SKM-1 (cell line): ENCODE measurements at regions not wholly inside any gene's neighbourhood (a gene's known extent, or its start where the extent isn't known, plus 50 kb on each side); places are given as distances from the start of the nearest gene placed in this dataset.
"Not testable (repeated sequence)": the region's sequence is repeated elsewhere in the genome, so short reads cannot be mapped to it uniquely, and the experiment has no call there.

ENCODE experiments used
- DNase-seq: peaks from one replicate; lab custom pipeline; 2025; ENCODE audit not compliant: unreplicated experiment; lab: John Stamatoyannopoulos, UW

DNA sequence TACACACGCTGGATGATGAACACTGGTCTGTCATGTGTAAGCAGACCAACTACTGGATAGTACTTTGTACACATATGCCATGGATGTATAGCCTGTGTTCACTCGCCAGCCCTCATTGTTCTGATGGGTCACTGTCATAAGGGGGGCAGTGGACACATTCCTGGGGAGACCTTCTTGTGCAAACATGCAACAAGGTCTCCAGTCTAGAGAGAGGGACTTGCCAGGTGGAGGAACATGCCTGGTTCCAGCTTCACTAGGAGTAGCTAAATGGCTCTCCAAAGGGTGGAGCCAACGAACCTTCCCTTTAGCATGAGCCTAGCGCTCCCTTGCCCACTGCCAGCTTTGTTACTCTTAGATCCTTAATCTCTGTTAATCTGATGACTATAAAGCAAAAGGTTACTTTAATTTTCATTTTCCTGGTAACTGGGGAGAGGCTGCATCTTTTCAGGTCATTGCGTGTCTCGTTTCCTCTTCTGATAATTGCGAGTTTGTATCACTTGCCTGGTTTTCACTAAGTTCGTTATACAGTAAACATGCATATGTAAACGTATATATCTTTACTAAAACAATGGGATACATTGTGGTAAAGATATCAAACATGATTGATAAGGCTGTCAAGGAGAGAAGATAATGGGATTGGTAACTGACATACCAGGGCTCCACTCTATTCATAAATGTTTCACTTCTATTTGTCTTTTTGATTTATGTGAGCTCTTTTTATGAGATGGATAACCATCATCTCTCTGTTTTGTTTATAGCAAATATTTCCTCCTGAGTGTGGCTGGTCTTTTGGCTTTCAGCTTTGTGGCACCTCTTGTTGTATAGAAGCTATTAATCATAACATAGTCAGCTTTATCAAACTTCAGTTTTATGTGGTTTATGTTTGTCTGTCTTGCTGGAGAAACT, 235.2 kb upstream of the SGCG start:
- DNase-seq, result no peak

DNA sequence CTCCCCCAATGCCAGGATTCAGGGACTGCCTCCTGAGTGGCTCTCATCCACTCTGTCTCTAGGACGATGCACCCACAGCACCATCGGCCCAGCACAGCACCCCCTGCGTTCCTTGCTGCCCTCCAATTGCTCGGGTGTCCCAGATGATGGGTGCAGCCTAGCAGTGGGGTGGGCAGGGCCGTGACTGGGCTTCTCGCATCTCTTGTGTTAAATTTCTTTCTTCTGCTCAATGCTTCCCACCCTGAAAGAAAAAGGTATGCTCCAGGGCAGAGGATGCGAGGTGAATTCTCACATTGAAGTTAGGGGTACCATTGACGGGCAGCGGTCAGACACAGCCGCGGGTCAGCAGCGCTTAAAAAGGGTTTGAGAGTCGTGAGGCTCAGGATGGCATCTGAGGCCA, 232.4 kb upstream of the SGCG start:
- DNase-seq, result no peak

DNA sequence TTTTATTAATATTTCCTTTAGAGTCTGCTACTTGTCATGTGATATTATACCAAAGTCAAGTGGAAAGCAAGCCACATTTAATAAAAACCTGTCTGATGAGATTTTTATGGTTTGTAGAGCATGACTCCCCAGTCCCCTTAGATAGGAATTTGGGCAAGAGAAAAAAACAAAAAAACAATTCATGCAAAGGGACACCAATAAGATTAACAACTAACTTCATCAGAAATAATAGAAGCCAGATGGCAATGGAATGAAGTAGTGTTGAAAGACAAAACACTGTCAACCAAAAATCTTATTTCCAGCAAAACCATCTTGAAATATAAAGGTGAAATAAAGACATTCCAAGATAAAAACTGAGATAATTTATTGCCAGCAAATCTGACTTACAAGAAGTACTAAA, 228.8 kb upstream of the SGCG start:
- not testable (repeated sequence) for DNase-seq

DNA sequence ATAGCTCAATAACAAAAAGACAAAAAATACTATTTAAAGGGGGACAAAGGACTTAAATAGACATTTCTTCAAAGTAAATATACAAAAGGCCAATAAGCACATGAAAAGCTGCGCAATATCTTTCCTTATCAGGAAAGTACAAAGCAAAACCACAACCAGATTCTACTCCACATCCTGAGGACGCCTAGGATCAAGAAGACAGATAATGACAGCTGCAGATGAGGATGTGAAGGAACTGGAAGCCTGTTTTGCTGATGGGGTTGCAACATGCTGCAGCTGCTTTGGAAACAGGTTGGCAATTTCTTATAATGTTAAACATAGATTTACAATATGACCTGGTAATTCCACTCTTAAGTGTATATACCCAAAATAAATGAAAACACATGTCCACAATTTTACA, 225.6 kb upstream of the SGCG start:
- not testable (repeated sequence) for DNase-seq

DNA sequence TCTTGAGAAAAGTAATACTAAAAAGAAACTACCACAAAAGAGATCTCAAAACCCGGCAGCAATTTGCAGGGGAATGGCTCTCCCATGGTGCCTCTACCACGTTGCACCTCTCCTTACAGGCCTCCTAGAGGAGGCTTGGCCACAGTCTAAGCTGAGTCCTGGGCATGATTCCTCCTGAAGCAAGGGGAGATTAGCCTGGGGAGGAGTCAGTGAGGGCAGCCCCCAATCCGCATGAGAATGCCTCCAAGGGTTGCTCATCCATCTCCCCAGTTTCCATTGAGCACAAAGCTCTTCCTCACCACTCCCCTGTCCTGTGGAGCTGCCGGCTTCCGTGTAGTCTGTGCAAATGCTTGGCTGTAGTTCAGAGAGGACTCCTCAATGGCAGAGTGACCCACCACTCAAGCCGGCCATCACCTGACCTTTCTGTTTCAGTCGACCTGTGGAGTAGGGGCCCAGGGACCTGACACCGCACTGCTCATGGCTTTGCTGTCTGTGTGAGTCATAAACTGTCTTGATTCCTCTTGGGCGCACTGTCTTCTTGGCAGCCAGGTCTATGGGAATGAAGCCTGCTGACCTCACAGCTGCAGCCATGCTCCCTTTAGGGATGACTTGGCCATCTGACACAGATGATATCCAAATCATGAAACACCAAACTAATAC, 224.2 kb upstream of the SGCG start:
- not testable (repeated sequence) for DNase-seq

DNA sequence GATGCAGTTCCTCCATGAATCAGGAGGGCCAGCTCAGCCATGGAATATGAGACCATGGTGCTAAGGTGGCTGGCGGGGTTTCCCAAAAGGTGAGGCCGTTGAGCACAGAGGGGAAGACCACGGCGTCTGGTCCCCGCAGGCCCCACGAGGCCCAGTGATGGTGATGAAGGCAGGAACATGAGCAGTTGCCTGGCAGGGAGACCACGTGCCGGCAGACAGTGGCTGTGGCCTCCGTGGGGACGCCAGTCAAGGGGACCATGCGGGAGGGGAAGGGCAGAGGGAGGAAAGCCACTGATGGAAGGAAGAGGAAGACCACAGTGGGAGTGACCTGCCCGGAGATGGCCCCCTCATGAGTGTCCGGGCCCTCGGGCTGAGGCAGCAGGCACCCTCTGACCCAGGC, 220.9 kb upstream of the SGCG start:
- DNase-seq, result not testable (repeated sequence)

DNA sequence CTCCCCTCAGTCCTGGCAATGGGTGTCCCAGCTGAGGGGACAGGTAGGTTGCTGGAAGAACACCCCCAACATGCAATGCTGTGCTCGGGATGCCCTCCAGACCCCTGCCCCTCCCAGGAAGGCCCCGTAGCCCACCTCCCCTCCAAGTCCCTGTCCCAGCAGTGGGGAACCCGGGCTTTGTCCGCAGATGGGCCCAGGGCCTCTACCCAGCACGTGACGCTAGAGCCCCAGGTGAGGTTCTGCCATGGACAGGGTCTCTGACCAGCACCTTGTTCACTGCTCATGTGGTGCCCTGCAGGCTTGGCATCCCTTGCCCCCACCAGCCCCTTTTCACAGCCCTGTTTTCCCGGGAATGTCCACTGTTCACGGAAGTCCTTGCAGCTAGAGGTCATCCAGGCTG, 220.0 kb upstream of the SGCG start:
- no peak for DNase-seq

DNA sequence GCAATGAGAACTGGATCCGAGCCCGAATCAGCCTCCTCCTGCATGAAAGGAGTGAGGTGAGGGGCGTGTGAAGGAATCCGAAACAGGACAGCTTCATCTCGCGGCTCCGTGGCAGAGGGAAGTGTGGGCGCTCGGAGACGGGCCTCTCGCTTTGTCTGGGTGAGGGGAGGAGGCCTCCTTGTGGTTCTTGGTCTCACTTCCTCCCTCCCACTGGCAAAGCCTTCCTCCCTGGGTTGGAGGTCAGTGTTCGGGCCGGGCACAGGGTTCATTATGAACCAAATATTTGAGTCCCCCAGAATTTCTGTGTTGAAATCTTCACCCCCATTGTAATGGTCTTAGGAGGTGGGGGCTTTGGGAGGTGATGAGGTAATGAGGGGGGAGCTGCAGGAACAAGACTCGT, 219.4 kb upstream of the SGCG start:
- not testable (repeated sequence) for DNase-seq

DNA sequence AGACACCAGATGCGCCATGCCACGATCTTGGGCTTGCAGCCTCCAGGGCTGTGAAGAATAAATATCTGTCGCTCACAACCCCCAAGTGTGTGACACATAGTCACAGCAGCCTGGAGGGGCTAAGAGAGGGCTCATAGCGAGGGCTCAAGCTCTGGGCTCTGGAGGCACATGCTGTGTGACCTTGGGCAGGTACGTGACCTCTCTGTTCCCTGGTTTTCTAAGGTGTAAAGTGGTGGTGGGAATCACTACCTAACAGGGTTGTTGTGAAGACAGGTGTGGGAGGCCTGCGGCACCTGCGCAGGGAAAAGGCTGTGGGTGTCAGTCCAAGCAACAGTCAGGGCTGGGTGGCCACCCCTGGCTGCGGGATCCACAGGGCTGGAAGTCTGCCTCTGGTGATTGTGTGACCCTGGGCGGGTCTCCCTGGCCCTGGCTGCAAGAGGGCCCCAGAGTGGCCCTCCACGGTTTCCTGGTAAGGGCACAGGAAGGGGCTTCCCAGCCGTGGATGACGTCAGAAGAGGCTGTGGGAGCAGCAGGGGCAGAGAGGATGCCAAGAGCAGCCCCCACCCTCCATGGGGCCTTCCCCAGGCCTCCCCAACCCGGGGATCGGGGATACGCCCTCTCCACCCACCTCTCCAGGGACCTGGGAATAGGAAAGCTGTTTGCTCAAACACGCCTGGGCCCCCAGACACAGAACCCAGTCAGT, 218.8 kb upstream of the SGCG start:
- DNase-seq, result no peak

DNA sequence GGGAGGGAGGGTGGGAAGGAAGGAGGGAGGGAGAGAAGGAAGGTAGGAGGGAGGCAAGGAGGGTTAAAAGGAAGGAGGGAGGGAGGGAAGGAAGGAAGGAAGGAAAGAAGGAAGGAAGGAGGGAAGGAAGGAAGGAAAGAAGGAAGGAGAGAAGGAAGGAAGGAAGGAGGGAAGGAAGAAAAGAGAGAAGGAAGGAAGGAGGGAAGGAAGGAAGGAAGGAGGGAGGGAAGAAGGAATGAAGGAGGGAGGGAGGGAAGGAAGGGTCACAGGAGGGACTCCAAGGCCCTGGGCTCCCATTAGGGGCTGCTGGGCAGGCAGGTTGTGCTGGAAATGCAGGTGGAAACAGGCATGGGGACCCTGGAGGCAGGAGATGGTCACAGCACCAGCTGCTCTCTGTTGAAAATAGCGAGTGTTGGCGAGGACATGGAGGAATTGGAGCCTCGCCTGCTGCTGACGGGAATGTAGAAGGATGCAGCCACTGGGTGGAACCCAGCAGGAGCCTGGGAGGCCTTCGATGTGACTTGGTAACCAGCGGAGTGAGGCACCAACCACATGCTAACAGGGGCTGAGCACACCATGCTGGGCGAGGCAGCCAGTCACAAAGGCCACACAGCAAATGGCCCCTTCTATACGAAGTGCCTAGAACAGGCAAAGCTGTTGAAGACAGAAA, 217.3 kb upstream of the SGCG start:
- not testable (repeated sequence) for DNase-seq

DNA sequence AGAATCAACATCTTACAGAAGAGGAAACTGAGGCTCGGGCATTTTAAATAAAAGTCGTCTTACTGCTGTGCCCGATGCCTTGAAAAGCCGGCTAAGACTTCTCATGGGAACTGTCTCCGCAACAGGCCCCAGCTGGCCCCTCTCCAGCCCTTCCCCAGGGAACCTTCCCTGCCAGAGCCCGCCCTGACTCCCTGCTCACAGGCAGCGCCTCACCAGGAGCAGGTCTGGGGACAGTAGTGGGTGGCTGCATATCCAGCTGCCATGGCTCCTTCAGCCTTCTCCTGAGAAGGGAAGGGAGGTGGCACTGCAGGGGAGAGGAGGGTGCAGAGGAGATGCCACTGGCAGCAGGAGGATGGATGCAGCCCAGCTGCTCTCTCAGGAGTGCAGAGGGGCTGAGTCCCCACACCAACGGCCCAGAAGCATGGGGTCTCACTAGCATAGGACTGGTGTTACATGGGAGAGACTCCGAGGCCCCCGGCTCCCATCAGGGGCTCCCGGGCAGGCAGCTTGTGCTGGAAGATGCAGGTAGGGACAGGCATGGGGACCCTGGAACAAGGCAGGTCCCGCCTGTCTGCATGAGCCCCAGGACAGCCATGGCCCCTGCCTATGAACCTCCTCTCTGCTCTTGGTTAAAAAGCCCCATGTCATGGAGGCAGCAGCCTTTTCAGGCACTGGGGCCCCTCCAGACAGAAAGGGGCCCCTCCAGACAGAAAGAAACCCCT, 216.4 kb upstream of the SGCG start:
- DNase-seq, result no peak

DNA sequence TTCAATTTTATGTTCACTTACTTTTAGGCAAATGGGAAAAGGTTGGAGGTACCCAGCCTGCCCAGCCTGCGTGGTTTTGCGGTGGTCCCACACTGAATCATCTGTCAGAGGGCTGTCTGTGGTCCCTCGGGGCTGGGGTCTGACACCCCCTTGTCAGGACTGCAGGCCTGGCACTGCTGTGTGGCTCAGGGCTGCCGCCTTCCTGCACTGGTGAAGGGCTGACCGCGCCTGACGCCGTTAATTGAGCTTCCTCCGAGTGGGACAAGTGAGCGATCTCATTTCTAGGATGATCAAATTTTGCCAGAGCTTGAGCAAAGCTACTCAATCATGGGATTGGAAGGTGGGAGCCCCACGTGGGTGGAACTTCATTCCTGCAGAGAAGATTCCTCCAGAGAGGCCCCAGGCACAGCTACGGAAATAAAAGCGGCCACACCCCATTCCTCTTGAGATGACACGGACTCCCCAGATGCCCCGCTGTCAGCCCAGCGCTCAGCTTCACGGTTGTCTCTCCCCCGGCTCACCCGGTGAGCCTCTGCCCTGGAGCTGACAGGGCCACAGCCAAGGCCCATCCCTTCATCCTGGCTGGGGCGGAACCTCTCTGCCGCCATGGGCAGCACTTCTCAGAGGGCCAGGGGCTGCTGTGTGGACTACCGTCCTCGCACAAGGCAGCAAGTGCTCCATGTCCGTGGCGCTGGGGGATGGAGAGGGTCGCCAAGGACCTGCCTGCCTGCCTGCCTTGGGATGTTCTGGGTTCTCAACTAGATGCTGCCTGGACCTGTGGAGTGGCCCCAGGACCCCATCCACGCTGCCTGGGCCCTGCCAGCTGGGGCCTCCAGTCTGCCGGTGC, 215.5 kb upstream of the SGCG start:
- not testable (repeated sequence) for DNase-seq

DNA sequence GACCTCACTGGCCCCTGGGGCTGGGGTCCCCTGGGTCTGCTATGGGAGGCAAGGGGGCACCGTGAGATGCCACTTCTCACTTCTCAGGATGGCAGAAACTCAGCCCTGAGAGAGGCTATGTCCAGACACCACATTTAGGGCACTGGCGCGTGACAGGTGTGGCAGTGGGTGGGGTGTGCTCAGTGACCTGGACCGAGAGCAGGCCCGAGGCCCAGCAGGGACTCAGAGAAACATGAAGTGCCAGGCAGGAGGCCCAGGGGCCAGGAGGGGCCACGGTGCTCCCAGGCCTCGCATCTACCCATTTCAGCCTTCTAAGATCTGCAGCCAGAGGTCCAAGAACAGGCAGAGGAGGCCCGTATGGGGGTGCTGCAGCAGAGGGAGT, 214.9 kb upstream of the SGCG start:
- DNase-seq, result not testable (repeated sequence)

DNA sequence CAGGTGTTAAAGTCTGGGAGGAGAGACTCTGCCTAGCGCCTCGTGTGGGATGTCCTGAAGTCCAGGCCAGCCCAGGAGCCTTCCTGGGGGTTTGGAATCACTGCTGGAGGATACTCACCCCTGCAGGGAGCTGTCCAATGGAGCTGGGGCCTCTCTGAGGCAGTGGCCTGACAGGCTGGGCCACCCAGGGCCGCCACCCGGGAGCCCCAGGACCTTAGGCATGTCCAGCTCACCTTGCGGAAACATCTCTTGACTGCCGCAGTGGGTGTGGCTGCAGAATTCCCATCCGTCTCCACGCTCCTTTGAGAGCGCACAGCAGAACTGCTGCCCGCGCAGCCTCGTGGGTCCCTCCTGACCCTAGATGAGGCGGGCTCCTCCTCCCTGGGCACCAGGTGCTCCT, 214.0 kb upstream of the SGCG start:
- DNase-seq, result not testable (repeated sequence)

DNA sequence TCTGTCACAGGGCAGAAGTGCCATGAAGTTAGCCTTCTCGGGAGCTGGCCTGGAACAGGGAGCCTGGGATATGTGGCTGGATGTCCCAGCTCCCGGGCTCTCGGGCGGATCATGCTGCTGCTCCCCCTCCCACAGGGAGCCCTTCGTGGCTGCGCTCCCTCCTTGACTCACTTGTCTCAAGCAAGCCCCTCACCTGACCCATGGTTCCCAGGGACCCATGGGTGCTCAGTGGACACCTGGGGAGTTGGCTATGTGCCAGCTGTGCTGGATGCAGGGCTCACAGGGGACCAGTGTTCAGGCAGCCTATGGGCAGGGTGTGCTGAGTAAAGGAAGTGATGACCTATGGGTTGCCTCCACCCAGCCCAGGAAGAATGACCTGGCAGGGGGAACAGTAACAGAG, 213.1 kb upstream of the SGCG start:
- no peak for DNase-seq

DNA sequence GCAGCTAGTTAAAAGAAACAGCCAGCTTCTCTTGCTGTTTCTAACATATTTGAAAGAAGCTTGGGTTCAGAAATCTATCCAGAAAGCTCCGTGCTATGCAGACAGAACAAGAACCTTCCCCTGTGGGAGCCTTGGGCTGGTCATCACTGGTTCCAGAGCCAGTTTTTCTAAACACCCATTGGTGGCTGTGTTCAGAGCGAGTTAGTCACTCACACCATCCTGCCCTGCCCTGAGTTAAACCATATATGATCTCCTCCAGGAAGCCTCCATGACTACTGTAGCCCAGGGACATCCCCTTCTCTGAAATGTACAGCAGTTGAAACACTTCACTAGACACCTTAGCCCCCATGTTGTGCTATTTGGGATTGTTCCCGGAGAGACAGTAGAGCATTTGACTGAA, 200.8 kb upstream of the SGCG start:
- no peak for DNase-seq

DNA sequence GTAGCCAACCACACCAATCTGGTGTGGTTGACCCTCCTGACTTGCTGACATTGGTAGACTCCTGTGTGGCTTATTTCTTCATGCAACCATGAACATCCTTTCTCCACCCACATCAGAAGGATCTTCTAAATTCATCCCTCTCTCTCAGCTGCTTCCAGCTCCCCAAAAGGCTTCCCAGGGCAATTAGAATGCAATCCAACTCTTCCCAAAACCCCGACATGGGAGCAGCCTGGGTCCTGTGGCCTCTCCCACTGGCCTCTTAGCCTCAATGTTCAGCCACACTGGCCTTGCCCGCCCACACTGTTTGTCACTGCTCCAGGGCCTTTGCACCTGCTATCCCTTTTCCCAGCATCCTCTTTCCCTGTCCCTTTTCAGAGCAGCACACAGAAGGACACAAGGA, 199.8 kb upstream of the SGCG start:
- no peak for DNase-seq

DNA sequence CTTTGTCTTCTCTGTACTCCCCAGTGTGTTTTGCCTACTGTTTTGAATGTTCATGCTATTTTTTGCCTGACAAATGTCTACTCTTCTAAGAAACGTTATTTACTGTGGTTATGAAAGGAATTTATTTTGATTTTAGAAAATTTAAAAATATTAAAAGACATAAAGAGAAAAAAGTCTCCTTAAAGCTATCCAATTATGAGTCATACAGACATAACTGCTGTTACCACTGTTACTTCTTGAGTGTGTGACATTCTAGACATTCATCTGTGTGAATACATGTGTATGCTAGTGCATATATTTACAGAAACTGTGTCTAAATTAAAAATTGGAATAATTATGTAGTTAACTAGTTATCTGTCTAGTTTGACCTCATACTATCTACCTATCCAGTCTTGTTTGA, 187.6 kb upstream of the SGCG start:
- DNase-seq, result no peak

DNA sequence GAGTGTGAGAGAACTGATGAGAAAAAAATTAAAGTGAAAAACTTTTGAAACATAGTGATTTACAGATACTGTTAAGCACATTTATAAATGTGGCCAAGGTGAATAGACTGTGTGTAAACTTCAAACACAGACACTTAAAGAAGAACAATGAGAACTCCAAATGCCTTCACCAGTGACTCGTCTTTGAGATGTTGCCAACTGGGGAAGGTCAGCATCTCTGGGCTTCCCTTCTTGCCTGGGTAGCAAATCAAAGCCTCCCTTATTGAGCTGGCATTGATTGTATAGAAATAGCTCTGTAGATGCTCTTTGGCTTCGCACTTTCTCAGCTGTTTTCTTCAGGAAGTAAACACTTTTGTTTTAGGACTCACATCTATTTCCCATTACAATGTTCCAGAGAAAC, 177.3 kb upstream of the SGCG start:
- no peak for DNase-seq

DNA sequence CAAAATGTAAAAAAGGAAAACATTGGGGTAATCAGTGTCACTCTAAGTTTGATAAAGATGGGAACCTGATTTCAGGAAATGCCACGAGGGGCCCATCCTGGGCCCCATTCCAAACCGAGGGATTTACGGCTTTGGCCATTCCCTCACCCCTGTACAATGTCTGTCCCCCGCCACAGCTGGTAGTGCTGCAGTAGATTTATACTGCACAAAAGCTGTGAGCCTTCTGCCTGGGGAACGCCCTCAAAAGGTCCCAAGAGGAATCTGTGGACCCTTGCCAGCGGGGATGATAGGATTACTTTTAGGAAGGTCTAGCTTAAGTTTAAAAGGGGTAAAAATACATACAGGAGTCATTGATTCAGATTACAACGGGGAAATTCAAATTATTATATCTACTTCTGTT, 173.4 kb upstream of the SGCG start:
- no peak for DNase-seq
